Neural progenitor cell (in vitro differentiated cells): ENCODE measurements at regions not wholly inside any gene's neighbourhood (a gene's known extent, or its start where the extent isn't known, plus 50 kb on each side); places are given as distances from the start of the nearest gene placed in this dataset.

Experiments used
- DNase-seq: peaks from one replicate; pipeline ENCODE4 v3.0.0-alpha.2; 2016; ENCODE audit warnings: low spot score
- H2AFZ ChIP-seq: fragments of 200-600 bp; sonication (generic); replicated peaks from 2 replicates; pipeline ENCODE4 v1.6.1; 2016; ENCODE audit warnings: antibody characterized with exemption
- H3F3A ChIP-seq: fragments of 200-600 bp; sonication (generic); 2 replicates; pipeline ENCODE4 v1.6.1; 2016; ENCODE audit warnings: antibody characterized with exemption, low read depth
- H3K27ac ChIP-seq: fragments of 200-600 bp; sonication (generic); 2 replicates; pipeline ENCODE4 v1.5.1; 2016; ENCODE audit warnings: mild to moderate bottlenecking
- H3K27me3 ChIP-seq: fragments of 200-600 bp; sonication (generic); 2 replicates; pipeline ENCODE4 v1.6.1; 2016; ENCODE audit warnings: mild to moderate bottlenecking, moderate library complexity
- H3K36me3 ChIP-seq: fragments of 200-600 bp; sonication (generic); 2 replicates; pipeline ENCODE4 v1.5.1; 2016
- H3K4me1 ChIP-seq: fragments of 200-600 bp; sonication (generic); 2 replicates; pipeline ENCODE4 v1.6.1; 2016; ENCODE audit warnings: mixed run types
- H3K4me2 ChIP-seq: fragments of 200-600 bp; sonication (generic); 2 replicates; pipeline ENCODE4 v1.6.1; 2016
- H3K4me3 ChIP-seq: fragments of 200-600 bp; sonication (generic); 2 replicates; pipeline ENCODE4 v1.5.1; 2016
- H3K79me2 ChIP-seq: fragments of 200-600 bp; sonication (generic); 2 replicates; pipeline ENCODE4 v1.6.1; 2016; ENCODE audit warnings: low read depth
- H3K9ac ChIP-seq: fragments of 200-600 bp; sonication (generic); 2 replicates; pipeline ENCODE4 v1.6.1; 2016
- H3K9me3 ChIP-seq: fragments of 200-600 bp; sonication (generic); 2 replicates; pipeline ENCODE4 v1.5.1; 2016; ENCODE audit warnings: low read depth
- H4K20me1 ChIP-seq: fragments of 200-600 bp; sonication (generic); 2 replicates; pipeline ENCODE4 v1.6.1; 2016; ENCODE audit warnings: low read depth
- H3K27ac Mint-ChIP-seq: 3 replicates; pipeline ENCODE4 v1.8.0; 2021; ENCODE audit warnings: mixed read lengths
- H3K27me3 Mint-ChIP-seq: 2 replicates; pipeline ENCODE4 v1.8.0; 2022; ENCODE audit warnings: low read depth, mild to moderate bottlenecking, inconsistent platforms, moderate library complexity, mixed read lengths; ENCODE audit not compliant: insufficient read depth
- H3K36me3 Mint-ChIP-seq: 3 replicates; pipeline ENCODE4 v1.8.0; 2021; ENCODE audit warnings: mixed read lengths
- H3K4me1 Mint-ChIP-seq: 3 replicates; pipeline ENCODE4 v1.8.0; 2021; ENCODE audit warnings: mixed read lengths
- H3K4me3 Mint-ChIP-seq: 3 replicates; pipeline ENCODE4 v1.8.0; 2021; ENCODE audit warnings: mild to moderate bottlenecking, moderate library complexity, mixed read lengths
- H3K9me3 Mint-ChIP-seq: 3 replicates; pipeline ENCODE4 v1.8.0; 2020; ENCODE audit warnings: mixed read lengths
- EZH2 ChIP-seq: fragments of 200-600 bp; sonication (generic); IDR thresholded peaks from 2 replicates; pipeline ENCODE4 v1.6.1; 2017; ENCODE audit warnings: antibody characterized with exemption, mild to moderate bottlenecking, moderate library complexity
- EZH2phosphoT487 ChIP-seq: fragments of 200-600 bp; sonication (generic); IDR thresholded peaks from 2 replicates; pipeline ENCODE4 v1.6.1; 2017; ENCODE audit warnings: antibody characterized with exemption
- TF ChIP-seq, protein P1 (sequence below): fragments of 200-600 bp; sonication (generic); IDR thresholded peaks from 2 replicates; pipeline ENCODE4 v1.5.1; 2017; ENCODE audit warnings: antibody characterized with exemption, mild to moderate bottlenecking

DNA sequence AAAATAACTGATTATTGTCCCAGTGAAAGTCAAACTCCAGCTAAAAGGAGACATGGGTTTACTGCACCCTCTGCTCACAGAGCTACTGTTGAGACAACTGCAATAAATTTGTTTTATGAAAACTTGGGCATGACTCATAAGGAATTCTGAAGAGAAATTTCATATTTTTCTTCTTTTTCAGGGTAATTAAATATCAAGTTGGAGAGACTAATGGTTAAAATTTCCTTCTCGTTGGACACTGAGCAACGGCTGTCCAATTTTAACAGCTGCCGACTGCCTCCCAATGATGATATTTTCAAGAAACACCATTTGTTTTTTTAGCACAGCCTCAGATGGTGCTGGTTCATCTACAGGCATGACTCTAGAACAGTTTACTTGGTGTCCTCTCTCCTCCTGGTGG is 259.2 kb upstream of the RGMB start:
- Mint-ChIP-seq H3K27ac (no peak overlapping the region), H3K9me3 (no peaks in the 10 kb centered on the region), H3K27me3 (peaks cover 6% of the 10 kb centered on the region), H3K4me3 (no peak overlapping the region), H3K36me3 (no peaks in the 10 kb centered on the region), H3K4me1 (peaks cover 30% of the 10 kb centered on the region)
- no peak for DNase-seq
- Histone ChIP-seq H3F3A (peaks cover 9% of the 10 kb centered on the region), H3K4me1 (peaks cover 34% of the 10 kb centered on the region), H2AFZ (no peak overlapping the region), H3K36me3 (no peaks in the 10 kb centered on the region), H3K4me2 (no peak overlapping the region), H3K4me3 (no peak overlapping the region), H4K20me1 (no peaks in the 10 kb centered on the region), H3K9ac (no peak overlapping the region), H3K27ac (no peak overlapping the region), H3K9me3 (no peaks in the 10 kb centered on the region), H3K27me3 (no peaks in the 10 kb centered on the region), H3K79me2 (no peaks in the 10 kb centered on the region)
- TF ChIP-seq EZH2 (no peak), EZH2phosphoT487 (no peak)
- TF ChIP-seq, protein P1, sequence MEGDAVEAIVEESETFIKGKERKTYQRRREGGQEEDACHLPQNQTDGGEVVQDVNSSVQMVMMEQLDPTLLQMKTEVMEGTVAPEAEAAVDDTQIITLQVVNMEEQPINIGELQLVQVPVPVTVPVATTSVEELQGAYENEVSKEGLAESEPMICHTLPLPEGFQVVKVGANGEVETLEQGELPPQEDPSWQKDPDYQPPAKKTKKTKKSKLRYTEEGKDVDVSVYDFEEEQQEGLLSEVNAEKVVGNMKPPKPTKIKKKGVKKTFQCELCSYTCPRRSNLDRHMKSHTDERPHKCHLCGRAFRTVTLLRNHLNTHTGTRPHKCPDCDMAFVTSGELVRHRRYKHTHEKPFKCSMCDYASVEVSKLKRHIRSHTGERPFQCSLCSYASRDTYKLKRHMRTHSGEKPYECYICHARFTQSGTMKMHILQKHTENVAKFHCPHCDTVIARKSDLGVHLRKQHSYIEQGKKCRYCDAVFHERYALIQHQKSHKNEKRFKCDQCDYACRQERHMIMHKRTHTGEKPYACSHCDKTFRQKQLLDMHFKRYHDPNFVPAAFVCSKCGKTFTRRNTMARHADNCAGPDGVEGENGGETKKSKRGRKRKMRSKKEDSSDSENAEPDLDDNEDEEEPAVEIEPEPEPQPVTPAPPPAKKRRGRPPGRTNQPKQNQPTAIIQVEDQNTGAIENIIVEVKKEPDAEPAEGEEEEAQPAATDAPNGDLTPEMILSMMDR, result no peak

DNA sequence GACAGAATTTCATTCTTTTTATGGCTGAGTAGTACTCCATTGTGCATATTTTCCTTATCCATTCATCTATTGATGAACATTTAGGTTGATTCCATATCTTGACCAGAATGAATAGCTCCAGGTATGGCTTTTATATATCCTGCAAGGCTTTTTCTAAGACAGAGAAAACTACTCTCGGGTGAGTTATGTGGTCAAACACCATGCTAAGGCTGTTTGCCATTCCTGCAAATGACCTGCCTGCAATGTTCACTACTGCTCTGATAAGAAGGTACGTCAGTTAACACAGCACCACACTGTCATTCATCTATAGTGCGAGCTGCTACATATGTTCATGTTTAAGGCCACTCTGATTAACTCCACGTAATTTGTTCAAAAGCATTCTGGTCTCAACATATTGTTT is 256.8 kb upstream of the RGMB start:
- peaks cover 6% of the 10 kb centered on the region for H3K27me3 Mint-ChIP-seq
- Histone ChIP-seq H3K27ac (no peak overlapping the region), H3K79me2 (no peaks in the 10 kb centered on the region), H3F3A (no peaks in the 10 kb centered on the region), H3K9ac (no peak overlapping the region), H3K36me3 (no peaks in the 10 kb centered on the region), H3K9me3 (no peaks in the 10 kb centered on the region), H3K4me2 (no peak overlapping the region), H4K20me1 (no peaks in the 10 kb centered on the region), H3K27me3 (no peaks in the 10 kb centered on the region), H2AFZ (no peak overlapping the region), H3K4me1 (peaks cover 17% of the 10 kb centered on the region), H3K4me3 (no peak overlapping the region)
- no peaks in the 10 kb centered on the region for H3K9me3 Mint-ChIP-seq
- TF ChIP-seq EZH2phosphoT487 (no peak), EZH2 (no peak)
- TF ChIP-seq, protein P1, result no peak
- H3K4me1 Mint-ChIP-seq, result peaks cover 21% of the 10 kb centered on the region
- H3K27ac Mint-ChIP-seq, result no peak overlapping the region
- H3K36me3 Mint-ChIP-seq, result no peaks in the 10 kb centered on the region
- no peak for DNase-seq
- no peak overlapping the region for H3K4me3 Mint-ChIP-seq

DNA sequence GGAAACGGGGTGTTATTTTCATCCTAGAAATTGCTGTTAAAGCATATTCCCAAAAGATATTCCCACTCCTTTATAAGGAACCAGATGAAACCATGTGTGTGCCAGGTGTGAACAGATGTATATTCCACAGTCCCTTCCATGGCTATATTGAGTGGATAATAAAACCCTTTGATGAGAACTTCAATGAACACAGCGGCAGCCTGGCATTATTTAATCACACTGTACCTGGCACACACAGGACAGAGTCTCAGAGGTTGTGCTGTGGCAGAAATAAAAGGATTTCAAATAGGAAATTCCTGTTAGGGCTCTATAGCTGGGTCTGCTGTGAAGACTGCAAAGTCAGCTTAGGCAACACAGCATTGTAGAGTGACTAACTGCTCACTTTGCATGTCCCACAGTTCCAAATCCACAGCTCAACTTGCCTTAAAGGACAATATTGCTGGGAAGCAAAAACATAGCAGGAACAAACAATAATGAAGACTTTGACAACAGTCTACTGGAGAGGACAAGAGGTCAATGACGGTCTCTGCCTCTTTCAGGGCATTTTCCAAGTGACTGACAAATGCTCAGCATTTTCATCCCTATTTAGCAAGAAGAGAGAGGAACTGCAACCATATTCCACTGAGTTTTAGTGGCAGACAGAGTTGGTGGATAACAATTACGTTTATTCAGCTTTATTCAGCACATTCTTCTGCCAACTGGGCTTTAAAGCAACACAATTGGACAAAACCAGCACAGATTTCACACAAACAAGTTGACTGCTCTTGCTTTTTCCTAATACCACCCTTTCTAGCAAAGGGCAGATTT is 255.7 kb upstream of the RGMB start:
- Histone ChIP-seq H3K9me3 (no peaks in the 10 kb centered on the region), H3K27ac (no peak overlapping the region), H3K4me3 (no peak overlapping the region), H4K20me1 (no peaks in the 10 kb centered on the region), H3K79me2 (no peaks in the 10 kb centered on the region), H3K27me3 (no peaks in the 10 kb centered on the region), H3K4me1 (peaks cover 17% of the 10 kb centered on the region), H2AFZ (peak overlapping the region; percentile 9), H3F3A (no peaks in the 10 kb centered on the region), H3K36me3 (no peaks in the 10 kb centered on the region), H3K4me2 (no peak overlapping the region), H3K9ac (no peak overlapping the region)
- Mint-ChIP-seq H3K27ac (no peak overlapping the region), H3K4me3 (no peak overlapping the region), H3K9me3 (no peaks in the 10 kb centered on the region), H3K36me3 (no peaks in the 10 kb centered on the region), H3K27me3 (peaks cover 2% of the 10 kb centered on the region), H3K4me1 (peaks cover 21% of the 10 kb centered on the region)
- DNase-seq, result no peak
- TF ChIP-seq EZH2 (no peak), EZH2phosphoT487 (no peak)
- TF ChIP-seq, protein P1, result no peak
